WERI-Rb-1 (cell line): ENCODE measurements at regions not wholly inside any gene's neighbourhood (a gene's known extent, or its start where the extent isn't known, plus 50 kb on each side); places are given as distances from the start of the nearest gene placed in this dataset.

ENCODE experiments used
- DNase-seq: peaks from one replicate; pipeline ENCODE4 v3.0.0-alpha.2; 2020
- H3K27ac ChIP-seq: fragments of 250-450 bp; sonication (Bioruptor Pico); 2 replicates; pipeline ENCODE4 v1.5.1; 2020; ENCODE audit warnings: mild to moderate bottlenecking, moderate library complexity
- H3K27me3 ChIP-seq: fragments of 250-450 bp; sonication (Bioruptor Pico); 2 replicates; pipeline ENCODE4 v1.5.1; 2021; ENCODE audit warnings: mild to moderate bottlenecking, low read depth, moderate library complexity; ENCODE audit not compliant: insufficient read depth, severe bottlenecking
- H3K36me3 ChIP-seq: fragments of 250-450 bp; sonication (Bioruptor Pico); 2 replicates; pipeline ENCODE4 v1.5.1; 2020; ENCODE audit warnings: mild to moderate bottlenecking, moderate library complexity
- H3K4me3 ChIP-seq: 2 replicates; pipeline ENCODE4 v1.5.1; 2011; ENCODE audit warnings: low read depth, mild to moderate bottlenecking, control low read depth, low read length
- H3K9me3 ChIP-seq: fragments of 250-450 bp; sonication (Bioruptor Pico); 2 replicates; pipeline ENCODE4 v1.5.1; 2021; ENCODE audit warnings: mild to moderate bottlenecking, moderate library complexity; ENCODE audit not compliant: severe bottlenecking
- CTCF ChIP-seq: IDR thresholded peaks from 2 replicates; pipeline ENCODE4 v1.5.1; 2011; ENCODE audit warnings: low read depth, mild to moderate bottlenecking, control low read depth, inconsistent platforms, low read length

GRCh38 chr2:204321910-204322751 is 223.1 kb upstream of the PARD3B start:
- Histone ChIP-seq H3K4me3 (no peak overlapping the region), H3K9me3 (no peaks in the 10 kb centered on the region), H3K36me3 (no peaks in the 10 kb centered on the region), H3K27ac (no peak overlapping the region), H3K27me3 (no peaks in the 10 kb centered on the region)
- TF ChIP-seq CTCF = no peak
- no peak for DNase-seq

- Histone ChIP-seq H3K4me3 (no peak overlapping the region), H3K9me3 (no peaks in the 10 kb centered on the region), H3K36me3 (no peaks in the 10 kb centered on the region), H3K27ac (no peak overlapping the region), H3K27me3 (no peaks in the 10 kb centered on the region)
- TF ChIP-seq CTCF = peak; percentile 69
- DNase-seq = peak; percentile 60
Measured at GRCh38 chr2:204325468-204325867, 219.8 kb upstream of the PARD3B start.

GRCh38 chr2:204328373-204328772 is 216.9 kb upstream of the PARD3B start:
- H3K27me3 ChIP-seq = no peaks in the 10 kb centered on the region
- DNase-seq = no peak
- no peak for TF ChIP-seq CTCF
- no peaks in the 10 kb centered on the region for H3K9me3 ChIP-seq
- H3K27ac ChIP-seq = no peak overlapping the region
- H3K36me3 ChIP-seq = no peaks in the 10 kb centered on the region
- H3K4me3 ChIP-seq = no peak overlapping the region

DNA sequence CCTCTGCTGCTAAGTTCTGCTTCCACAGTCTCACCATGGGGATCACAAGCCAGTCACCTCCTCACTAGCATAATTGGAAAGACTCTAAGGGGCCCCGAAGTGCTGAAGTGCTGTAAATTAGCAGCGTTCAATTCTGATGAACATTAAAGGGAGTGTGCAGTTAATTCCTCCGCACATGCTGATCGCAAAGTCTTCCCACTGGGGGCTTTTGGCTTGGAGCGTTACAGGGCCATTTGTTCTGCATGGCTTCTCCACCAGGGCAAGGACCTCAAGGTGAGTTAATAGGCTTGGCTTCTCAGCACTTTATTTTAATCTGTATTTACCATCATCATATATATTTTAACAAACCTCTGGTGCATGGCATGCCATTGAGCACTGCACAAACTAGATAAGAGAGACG is 216.3 kb upstream of the PARD3B start:
- DNase-seq = peak; percentile 11
- Histone ChIP-seq H3K27ac (no peak overlapping the region), H3K27me3 (no peaks in the 10 kb centered on the region), H3K4me3 (no peak overlapping the region), H3K36me3 (no peaks in the 10 kb centered on the region), H3K9me3 (no peaks in the 10 kb centered on the region)
- TF ChIP-seq CTCF = no peak

- no peak for TF ChIP-seq CTCF
- no peaks in the 10 kb centered on the region for H3K9me3 ChIP-seq
- DNase-seq = no peak
- H3K36me3 ChIP-seq = no peaks in the 10 kb centered on the region
- H3K27ac ChIP-seq = no peak overlapping the region
- no peaks in the 10 kb centered on the region for H3K27me3 ChIP-seq
- H3K4me3 ChIP-seq = no peak overlapping the region
Measured at GRCh38 chr2:204329532-204329931, 215.7 kb upstream of the PARD3B start.

DNA sequence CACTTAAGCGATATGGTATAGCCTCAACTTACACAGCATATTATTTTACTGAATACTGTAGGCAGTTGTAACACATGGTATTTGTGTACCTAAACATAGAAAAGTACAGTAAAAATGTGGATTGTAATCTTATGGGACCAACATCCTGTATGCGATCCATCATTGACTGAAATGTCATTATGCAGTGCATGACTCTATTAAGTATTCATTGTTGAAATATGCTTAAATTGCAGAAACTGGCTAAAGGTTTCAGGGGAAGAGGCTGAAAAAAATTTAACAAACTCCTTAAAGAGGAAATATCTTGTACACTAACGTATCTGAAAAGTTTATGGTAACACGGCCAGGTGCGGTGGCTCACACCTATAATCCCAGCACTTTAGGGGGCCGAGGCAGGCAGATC is 214.1 kb upstream of the PARD3B start:
- Histone ChIP-seq H3K36me3 (no peaks in the 10 kb centered on the region), H3K4me3 (no peak overlapping the region), H3K27me3 (no peaks in the 10 kb centered on the region), H3K9me3 (no peaks in the 10 kb centered on the region), H3K27ac (no peak overlapping the region)
- no peak for TF ChIP-seq CTCF
- no peak for DNase-seq
